GM21619 (cell line): ENCODE measurements at regions not wholly inside any gene's neighbourhood (a gene's known extent, or its start where the extent isn't known, plus 50 kb on each side); places are given as distances from the start of the nearest gene placed in this dataset.
"Not testable (repeated sequence)": the region's sequence is repeated elsewhere in the genome, so short reads cannot be mapped to it uniquely, and the experiment has no call there.

ENCODE experiments used
- ATAC-seq: cut with Tn5 transposase; IDR thresholded peaks from one replicate; pipeline ENCODE4 v1.9.1; 2021; ENCODE audit not compliant: unreplicated experiment

DNA sequence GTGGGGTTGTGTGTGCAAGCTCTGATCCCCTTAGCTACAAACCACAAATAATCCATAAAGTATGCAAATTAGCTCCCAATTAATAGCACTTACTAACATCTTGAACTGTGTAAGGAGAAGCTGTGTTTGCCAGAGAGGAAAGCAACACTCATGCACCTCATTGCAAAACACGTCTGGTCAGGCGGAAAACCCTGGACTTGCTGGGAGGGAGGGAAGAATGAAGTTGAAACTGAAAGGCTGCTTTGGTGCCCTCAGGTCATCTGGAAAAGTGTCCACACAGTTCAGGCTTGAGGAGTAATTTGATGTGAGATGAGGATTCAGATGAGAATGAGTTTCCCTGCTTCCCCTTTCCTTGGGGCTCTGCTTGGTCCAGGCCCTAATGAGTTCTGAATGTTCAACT, 185.5 kb upstream of the ANKRD28 start:
- no peak for ATAC-seq

DNA sequence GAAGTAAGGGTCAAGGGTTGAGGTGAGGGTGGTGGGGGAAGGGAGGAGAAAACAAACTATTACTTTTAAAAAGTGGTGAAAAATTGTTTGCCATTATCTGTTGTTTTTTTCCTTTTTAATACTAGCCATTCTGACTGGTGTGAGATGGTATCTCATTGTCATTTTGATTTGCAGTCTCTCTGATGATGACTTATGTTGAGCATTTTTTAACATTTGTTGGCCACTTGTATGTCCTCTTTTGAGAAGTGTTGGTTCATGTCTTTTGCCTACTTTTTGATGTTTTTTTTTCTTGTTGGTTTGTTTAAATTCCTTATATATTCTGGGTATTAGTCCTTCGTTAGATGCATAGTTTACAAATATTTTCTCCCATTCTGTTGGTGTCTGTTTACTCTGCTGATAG, 185.9 kb upstream of the ANKRD28 start:
- no peak for ATAC-seq

DNA sequence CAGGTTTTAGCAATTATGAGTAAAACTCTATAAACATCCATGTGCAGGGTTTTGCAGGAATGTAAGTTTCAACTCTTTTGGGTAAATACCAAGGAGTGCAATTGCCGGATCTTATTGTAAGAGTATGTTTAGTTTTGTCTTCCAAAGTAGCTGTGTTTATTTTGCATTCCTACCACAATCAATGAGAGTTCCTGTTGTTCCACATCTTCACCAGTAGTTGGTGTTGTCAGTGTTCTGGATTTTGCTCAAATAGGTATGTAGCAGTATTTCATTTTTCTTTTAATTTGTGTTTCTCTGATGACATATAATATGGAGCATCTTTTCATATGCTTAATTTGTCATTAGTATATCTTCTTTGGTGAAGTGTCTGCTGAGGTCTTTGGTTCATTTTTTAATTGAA, 185.1 kb upstream of the GALNT15 start:
- no peak for ATAC-seq

DNA sequence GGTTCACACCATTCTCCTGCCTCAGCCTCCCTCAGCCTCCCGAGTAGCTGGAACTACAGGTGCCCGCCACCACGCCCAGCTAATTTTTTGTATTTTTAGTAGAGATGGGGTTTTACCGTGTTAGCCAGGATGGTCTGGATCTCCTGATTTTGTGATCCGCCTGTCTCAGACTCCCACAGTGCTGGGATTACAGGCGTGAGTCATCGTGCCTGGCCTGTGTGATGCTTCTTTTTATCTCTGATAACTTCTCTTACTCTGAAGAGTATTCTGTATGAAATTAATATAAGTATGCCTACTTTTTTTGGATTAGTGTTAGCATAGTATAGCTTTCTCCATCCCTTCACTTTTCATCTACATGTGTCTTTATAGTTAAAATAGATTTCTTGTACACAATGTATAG, 180.8 kb upstream of the GALNT15 start:
- not testable (repeated sequence) for ATAC-seq

DNA sequence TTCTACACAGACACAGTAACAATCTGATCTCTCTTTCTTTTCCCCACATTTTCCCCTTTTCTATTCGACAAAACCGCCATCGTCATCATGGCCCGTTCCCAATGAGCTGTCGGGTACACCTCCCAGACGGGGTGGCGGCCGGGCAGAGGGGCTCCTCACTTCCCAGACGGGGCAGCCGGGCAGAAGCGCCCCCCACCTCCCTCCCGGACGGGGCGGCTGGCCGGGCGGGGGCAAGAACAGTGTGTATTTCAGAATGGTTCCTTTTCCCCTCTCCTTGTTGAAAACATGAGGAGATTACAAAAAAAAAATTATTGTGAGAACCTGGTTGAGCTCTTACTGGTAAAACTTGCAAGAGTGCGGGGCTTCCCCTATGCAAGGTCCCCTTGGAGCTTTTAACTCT, 178.0 kb upstream of the GALNT15 start:
- ATAC-seq: not testable (repeated sequence)

DNA sequence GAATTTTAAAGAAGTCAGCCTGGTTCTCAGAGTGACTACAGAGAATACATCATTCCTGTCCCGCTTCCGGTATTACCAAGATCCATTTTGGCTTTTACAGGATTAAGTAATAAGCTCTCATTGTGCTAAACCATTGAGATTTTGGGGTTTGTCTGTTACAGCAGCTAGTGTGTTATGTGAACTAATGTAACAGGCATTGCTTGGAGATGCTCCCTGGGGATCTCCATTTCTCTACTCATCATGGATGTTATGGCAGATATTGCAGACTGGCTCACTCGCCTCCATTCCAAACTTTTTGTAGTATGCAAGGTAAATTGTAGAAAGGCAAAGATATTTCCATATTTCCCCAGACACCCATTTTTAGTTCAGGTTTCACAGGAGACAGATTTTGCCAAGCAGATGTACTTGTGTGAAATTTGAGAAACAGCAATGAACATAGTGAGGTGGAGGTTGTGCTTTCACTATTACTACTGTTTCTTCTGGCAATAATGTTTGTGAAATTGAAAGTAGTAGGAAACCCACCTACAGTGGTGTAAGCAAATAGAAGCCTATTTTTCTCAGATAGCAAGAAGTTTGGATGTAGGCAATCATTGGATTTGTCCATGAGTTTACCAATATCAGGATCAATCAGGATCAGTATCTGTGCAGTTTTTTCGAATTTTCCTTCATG, 177.1 kb upstream of the GALNT15 start:
- ATAC-seq: peak; percentile 73

DNA sequence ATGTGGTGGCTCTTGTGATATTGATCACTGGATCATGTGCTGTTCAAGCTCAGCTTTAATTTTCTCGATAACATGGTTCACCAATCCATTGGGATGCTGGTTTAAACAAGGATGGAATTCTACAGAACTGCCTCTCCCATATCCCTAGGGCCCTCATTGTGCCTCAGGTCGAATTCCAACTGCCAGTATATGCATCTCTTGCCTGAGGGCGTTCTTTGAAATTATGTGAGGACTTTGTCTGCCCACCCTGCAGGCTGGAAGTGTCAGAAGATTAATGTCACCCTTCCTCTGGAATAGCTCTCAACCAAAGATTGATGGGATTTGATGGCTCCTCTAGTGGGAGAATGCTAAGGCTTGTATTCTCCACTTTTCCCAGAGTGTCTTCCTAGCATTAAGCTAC, 175.6 kb upstream of the GALNT15 start:
- no peak for ATAC-seq

DNA sequence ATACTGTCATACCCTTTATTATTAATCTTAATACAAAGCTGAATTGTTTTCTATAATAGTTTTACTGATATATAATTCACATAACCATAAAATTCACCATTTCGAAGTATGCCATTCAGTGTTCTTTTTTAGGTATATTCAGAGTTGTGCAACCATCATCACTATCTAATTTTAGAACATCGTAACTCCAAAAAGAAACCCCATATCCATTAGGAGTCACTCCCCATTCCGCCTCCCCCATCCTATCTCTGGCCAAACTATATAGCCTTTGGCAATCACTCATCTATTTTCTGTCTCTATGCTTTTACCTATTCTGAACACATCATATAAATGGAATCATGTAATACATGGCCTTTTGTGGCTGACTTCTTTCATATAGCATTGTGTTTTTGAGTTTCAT, 169.7 kb upstream of the GALNT15 start:
- no peak for ATAC-seq

DNA sequence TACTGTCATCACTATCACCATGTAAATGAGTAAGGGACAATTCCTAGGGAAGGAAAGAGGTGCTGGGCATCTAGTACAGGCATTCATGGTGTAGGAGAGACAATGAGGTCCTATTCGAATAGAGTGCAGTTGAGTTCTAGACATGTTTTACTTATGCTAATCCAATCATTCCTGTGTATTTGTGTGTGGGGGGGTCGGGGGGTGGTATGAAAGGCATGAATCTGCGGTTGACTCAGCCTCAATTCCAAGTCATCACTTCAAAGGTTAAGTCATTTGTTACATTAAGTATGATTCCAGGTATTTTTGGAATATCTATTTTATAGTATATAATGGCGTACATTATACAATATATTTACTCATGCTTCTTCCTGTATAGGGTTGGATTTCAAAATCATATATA, 163.1 kb upstream of the GALNT15 start:
- no peak for ATAC-seq

DNA sequence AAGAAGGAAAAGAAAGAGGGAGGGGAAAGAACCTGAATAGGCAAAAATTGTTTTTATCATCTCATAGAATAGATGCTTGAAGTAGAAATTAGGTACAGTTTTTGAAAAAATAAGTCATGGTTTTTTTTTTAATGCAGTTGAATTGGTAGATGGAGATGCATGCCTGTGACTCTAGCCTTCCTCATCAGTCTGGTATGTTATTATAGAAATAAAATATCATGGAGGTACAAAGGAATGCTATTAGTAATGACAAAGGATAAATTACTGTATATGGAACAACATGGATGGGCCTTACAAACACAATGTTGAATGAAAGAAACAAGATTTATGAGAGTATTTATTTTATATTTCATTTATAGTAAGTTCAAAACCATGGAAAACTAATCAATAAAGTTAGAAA, 162.4 kb upstream of the GALNT15 start:
- no peak for ATAC-seq

DNA sequence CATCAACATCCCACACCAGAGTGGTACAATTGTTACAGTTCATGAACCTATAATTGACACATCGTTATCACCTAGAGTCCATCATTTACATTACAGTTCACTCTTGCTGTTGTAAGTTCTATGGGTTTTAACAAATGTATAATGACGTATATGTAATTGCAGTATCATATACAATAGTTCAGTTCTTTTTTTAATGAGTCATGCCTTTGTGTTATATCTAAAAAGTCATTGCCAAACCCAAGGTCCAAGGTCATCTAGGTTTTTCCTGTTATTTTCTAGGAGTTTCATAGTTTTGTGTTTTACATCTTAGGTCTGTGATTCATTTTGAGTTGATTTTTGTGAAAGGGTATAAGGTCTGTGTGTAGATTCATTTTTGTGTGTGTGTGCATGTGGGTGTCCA, 160.9 kb upstream of the GALNT15 start:
- no peak for ATAC-seq

DNA sequence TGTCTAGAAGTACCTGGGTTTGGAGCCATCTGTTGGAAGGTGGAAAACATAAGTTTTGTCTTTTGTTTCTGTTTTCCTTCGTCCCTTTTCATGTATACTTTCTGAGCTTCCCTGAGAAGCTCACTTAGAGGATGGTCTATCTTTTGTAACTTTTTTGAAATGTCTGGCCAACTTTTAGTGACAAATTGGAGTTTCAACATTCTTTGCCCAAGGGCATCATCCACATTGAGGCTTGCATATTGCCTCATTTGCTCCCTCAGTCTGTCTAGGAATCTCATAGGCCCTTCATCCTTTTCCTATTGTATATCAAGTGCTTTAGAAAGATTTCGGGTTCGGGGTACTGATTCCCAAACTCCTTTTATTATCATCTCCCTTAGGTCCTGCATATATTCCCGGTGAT, 152.7 kb upstream of the GALNT15 start:
- ATAC-seq: not testable (repeated sequence)

DNA sequence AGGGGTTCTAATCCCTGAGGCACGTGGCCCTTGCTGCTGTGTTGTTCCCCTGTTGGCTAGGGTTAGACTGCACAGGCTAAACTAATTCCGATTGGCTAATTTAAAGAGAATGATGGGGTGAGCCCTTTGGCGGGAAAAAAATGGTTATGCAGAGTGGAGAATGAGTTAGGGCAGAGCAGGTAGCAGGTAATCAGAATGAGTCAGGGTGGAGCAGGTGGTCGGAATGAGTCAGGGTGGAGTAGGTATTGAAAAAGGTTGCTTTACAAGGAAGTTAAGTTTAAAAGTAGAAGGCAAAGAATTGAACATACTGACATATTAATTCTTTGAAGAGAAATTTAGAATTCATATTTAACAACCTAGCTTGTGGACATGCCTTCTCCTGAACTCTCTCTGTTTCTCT, 150.6 kb upstream of the GALNT15 start:
- not testable (repeated sequence) for ATAC-seq

DNA sequence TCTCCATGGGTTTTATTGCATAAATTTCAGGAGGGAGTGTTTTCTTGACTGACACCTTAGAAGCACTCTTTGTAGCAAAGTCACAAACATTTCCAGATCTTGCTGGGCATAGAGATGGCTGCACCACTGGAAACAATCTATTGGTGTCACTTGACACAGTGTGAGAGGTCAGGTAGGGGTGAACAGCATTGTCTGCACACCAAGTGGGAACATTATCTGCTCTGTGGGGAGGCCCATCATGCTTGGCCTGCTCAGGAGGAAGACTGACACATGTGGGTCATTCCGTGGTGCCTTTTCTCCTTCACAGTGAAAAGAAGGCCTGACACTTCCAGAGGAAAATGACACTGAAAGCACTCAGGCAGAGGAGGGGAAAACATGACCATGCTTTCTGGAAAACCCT, 149.9 kb upstream of the GALNT15 start:
- ATAC-seq: no peak

DNA sequence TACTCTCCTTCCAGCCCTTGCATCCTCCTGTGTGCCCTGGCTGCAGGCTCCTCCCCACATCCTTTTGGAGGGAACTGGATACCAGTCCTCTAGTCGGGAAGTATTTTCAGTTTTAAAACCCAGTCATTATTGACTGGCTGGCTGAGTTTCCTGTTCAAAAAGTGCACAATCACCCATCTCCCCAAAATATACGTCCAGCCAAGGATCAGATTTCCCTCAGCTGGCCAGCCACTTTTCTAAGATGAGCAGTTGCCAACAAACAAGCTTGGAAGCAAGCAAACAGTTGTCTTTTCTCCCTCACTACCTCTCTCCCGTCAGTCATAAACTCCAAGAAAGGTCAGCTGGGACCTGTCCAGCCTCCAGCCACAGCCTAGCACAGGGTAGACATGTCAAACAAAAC, 147.7 kb upstream of the GALNT15 start:
- ATAC-seq: no peak

DNA sequence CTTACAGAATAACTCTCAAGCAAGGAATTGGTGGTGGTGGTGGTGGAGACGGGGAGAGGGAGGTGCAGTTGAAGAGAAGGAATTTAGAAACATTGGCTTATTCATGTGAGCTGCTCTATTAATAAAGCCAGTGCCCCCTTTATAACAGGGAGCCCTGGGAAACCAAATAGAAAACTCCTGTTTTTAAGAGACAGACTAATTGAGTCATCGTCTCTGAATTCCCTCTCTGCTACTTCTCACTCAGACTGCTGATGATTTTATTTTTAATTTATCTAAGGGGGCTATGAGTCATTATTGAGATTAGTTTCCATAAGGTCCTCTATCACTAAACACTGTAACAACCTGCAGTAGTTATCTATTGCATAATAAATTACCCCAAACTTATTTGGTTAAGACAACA, 145.9 kb upstream of the GALNT15 start:
- no peak for ATAC-seq

DNA sequence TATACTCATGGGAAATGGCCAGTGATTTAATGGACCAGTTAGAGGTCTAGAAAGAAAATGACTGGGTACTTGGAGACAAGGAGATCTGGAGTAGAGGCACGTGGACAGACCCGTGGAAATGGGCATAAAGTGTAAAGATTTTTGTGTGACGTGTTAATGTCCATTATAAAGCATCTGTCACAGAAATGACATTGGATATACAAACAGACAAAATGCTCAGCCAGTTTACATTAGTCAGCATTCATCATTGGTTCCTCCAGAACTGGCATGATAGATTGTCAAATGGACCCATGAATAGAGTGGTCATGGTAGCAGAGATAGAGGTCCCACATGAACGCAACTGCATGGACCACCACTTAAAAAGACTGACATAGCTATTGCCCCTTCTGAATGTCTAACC, 144.1 kb upstream of the GALNT15 start:
- no peak for ATAC-seq

DNA sequence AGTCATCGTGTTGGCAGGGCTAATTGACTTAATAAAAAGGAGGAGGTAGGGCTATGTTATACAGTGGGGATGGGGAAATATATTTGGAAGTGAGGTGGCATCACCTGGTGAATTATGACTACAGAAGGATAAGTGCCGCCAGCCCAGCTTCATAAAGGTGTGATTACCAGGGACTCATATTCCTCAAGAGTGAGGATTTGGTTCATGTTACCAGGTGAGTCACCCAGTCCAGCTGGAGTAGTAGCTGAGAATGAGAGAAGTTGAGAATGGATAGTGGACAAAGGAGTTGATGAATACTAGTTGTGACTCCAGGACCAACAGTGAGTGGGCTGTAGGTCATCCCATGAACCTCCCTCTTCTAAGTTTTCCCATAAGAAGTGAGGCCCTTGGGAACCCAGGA, 143.0 kb upstream of the GALNT15 start:
- no peak for ATAC-seq

DNA sequence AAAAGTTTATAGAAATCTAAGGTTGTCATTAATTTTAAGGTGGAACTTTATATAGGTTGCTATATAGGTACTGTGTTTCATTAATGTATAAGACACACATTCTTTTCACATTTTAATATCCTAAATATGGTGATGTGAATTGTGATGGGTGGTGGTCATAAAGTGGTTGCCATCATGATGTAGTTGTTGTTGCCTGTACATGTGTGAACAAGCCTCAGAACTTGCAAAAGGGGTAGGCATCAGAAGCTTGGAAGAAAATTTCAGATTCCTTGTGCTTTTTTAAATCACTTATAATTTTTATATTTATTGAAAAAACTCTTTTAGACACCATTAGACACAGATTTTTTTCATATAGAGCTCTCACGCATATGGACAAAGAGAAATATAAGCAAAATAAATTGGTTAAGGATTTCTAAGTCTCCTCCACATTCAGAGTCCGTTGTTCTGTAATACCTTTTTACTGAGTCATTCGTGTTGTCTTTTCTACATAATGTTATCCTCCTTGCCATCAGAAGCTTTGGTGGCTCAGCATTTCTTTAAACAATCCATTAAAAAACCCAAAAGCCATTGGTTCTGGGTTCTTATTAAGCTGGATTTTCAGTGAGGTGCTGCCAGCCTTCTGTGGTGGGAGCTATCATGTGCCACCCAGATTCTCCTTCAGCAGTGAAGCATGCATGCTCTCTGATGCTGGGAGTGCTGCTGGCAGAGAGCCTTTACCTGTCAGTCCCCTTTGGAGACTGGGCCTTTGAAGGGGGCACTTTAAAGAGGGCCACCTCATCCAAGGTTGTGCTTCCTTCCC, 140.4 kb upstream of the GALNT15 start:
- no peak for ATAC-seq

DNA sequence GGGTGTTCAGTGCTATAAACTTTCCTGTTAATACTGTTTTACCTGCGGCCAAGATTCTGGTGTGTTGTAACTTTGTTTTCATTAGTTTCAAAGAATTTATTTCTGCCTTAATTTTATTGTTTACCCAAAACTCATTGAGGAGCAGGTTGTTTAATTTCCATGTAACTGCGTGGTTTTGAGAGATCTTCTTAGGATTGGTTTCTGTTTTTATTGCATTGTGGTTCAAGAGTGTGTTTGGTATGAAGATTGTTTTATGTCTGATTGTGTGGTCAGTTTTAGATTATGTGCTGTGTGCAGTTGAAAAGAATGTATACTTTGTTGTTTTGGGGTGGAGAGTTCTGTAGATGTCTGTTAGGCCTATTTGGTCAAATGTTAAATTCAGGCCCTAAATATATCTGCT, 133.5 kb upstream of the GALNT15 start:
- ATAC-seq: no peak

DNA sequence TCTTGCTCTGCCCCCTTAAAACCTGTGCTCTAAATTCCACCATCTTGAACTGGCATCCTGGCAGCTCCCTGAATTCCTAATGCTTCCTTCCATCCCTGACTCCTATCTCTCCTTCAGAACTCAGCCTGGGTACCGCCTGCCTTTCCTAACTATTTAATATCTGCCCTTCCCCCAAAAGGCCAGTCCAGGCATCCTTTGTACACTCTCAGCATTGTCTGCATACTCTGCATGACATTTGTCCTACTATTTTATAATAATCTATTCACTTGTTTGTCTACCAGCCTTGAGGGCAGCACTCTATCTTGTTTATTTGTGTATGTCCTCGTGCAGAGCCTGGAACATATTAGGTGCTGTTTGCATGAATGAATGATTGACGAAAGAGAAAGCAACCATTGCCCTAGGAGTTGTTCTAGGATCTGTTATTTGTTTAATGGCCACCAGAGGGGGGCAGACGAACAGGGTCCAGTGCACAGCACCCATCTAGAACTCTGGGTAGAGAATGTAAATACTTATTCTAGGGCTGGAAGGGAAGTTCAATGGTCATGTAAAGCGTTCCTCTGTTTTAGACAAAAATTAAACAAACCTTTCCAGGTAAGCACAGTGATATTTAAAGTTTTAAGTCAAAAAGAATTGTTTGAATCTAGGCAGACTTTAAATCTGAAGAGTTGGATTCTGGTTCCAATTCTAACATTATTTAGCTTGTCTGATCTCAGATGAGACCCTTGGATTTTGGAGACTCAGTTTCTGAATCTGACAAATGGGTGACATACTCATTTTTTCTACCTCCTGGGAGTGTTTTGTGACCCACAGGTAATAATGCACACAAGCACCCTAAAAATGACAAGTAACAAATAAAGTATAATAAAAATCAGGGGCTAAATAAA, 125.8 kb upstream of the GALNT15 start:
- peak; percentile 99 for ATAC-seq
